ENCODE measurements at regions not wholly inside any gene's neighbourhood (a gene's known extent, or its start where the extent isn't known, plus 50 kb on each side); places are given as distances from the start of the nearest gene placed in this dataset.

GRCh38 chr5:143550986-143551630 is 147.6 kb upstream of the NR3C1 start (continued):
- TF ChIP-seq, protein P1, sequence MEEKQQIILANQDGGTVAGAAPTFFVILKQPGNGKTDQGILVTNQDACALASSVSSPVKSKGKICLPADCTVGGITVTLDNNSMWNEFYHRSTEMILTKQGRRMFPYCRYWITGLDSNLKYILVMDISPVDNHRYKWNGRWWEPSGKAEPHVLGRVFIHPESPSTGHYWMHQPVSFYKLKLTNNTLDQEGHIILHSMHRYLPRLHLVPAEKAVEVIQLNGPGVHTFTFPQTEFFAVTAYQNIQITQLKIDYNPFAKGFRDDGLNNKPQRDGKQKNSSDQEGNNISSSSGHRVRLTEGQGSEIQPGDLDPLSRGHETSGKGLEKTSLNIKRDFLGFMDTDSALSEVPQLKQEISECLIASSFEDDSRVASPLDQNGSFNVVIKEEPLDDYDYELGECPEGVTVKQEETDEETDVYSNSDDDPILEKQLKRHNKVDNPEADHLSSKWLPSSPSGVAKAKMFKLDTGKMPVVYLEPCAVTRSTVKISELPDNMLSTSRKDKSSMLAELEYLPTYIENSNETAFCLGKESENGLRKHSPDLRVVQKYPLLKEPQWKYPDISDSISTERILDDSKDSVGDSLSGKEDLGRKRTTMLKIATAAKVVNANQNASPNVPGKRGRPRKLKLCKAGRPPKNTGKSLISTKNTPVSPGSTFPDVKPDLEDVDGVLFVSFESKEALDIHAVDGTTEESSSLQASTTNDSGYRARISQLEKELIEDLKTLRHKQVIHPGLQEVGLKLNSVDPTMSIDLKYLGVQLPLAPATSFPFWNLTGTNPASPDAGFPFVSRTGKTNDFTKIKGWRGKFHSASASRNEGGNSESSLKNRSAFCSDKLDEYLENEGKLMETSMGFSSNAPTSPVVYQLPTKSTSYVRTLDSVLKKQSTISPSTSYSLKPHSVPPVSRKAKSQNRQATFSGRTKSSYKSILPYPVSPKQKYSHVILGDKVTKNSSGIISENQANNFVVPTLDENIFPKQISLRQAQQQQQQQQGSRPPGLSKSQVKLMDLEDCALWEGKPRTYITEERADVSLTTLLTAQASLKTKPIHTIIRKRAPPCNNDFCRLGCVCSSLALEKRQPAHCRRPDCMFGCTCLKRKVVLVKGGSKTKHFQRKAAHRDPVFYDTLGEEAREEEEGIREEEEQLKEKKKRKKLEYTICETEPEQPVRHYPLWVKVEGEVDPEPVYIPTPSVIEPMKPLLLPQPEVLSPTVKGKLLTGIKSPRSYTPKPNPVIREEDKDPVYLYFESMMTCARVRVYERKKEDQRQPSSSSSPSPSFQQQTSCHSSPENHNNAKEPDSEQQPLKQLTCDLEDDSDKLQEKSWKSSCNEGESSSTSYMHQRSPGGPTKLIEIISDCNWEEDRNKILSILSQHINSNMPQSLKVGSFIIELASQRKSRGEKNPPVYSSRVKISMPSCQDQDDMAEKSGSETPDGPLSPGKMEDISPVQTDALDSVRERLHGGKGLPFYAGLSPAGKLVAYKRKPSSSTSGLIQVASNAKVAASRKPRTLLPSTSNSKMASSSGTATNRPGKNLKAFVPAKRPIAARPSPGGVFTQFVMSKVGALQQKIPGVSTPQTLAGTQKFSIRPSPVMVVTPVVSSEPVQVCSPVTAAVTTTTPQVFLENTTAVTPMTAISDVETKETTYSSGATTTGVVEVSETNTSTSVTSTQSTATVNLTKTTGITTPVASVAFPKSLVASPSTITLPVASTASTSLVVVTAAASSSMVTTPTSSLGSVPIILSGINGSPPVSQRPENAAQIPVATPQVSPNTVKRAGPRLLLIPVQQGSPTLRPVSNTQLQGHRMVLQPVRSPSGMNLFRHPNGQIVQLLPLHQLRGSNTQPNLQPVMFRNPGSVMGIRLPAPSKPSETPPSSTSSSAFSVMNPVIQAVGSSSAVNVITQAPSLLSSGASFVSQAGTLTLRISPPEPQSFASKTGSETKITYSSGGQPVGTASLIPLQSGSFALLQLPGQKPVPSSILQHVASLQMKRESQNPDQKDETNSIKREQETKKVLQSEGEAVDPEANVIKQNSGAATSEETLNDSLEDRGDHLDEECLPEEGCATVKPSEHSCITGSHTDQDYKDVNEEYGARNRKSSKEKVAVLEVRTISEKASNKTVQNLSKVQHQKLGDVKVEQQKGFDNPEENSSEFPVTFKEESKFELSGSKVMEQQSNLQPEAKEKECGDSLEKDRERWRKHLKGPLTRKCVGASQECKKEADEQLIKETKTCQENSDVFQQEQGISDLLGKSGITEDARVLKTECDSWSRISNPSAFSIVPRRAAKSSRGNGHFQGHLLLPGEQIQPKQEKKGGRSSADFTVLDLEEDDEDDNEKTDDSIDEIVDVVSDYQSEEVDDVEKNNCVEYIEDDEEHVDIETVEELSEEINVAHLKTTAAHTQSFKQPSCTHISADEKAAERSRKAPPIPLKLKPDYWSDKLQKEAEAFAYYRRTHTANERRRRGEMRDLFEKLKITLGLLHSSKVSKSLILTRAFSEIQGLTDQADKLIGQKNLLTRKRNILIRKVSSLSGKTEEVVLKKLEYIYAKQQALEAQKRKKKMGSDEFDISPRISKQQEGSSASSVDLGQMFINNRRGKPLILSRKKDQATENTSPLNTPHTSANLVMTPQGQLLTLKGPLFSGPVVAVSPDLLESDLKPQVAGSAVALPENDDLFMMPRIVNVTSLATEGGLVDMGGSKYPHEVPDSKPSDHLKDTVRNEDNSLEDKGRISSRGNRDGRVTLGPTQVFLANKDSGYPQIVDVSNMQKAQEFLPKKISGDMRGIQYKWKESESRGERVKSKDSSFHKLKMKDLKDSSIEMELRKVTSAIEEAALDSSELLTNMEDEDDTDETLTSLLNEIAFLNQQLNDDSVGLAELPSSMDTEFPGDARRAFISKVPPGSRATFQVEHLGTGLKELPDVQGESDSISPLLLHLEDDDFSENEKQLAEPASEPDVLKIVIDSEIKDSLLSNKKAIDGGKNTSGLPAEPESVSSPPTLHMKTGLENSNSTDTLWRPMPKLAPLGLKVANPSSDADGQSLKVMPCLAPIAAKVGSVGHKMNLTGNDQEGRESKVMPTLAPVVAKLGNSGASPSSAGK (IDR thresholded peaks at IDR 0.05) = no peak
- no peak for TF ChIP-seq DMBX1 (CRISPR knock-in tag; IDR thresholded peaks at IDR 0.05; ENCODE audit: borderline replicate concordance)
- no peak for TF ChIP-seq NFIX (CRISPR knock-in tag; IDR thresholded peaks at IDR 0.05; ENCODE audit: low read depth)
- TF ChIP-seq ZNF12 (CRISPR knock-in tag; IDR thresholded peaks at IDR 0.05) = no peak
- TF ChIP-seq ZNF707 (CRISPR knock-in tag; conservative IDR thresholded peaks at IDR 0.05) = no peak
- no peak for TF ChIP-seq HMG20B (CRISPR knock-in tag; IDR thresholded peaks at IDR 0.05)
- TF ChIP-seq GATAD2B (IDR thresholded peaks at IDR 0.05; ENCODE audit: borderline replicate concordance) = no peak
- TF ChIP-seq ARNT (IDR thresholded peaks at IDR 0.05) = no peak

Data from K562 (cell line).